HepG2 (cell line): ENCODE measurements at regions not wholly inside any gene's neighbourhood (a gene's known extent, or its start where the extent isn't known, plus 50 kb on each side); places are given as distances from the start of the nearest gene placed in this dataset.

Experiments
- ATF2 ChIP-seq: sonication (generic); formaldehyde crosslinking; IDR thresholded peaks from 2 replicates; pipeline ENCODE4 v1.4.0; 2020; ENCODE audit warnings: missing genetic modification reagents
- BORCS8-MEF2B ChIP-seq: sonication (generic); formaldehyde crosslinking; IDR thresholded peaks from 2 replicates; pipeline ENCODE4 v1.8.0; 2022; ENCODE audit warnings: mild to moderate bottlenecking, missing genetic modification reagents
- CTCF ChIP-seq: sonication (generic); formaldehyde crosslinking; IDR thresholded peaks from 2 replicates; pipeline ENCODE4 v1.5.0; 2020; ENCODE audit warnings: mild to moderate bottlenecking, missing genetic modification reagents, moderate library complexity
- HMG20A ChIP-seq: IDR thresholded peaks from 2 replicates; pipeline ENCODE4 v1.6.1; 2016; ENCODE audit warnings: borderline replicate concordance
- HNF1B ChIP-seq: sonication (generic); formaldehyde crosslinking; IDR thresholded peaks from 2 replicates; pipeline ENCODE4 v1.5.1; 2020; ENCODE audit warnings: mild to moderate bottlenecking, moderate library complexity, missing genetic modification reagents
- HNRNPUL1 ChIP-seq: fragments of 200-400 bp; formaldehyde crosslinking; IDR thresholded peaks from 2 replicates; pipeline ENCODE4 v1.6.1; 2017; ENCODE audit warnings: low read depth, mild to moderate bottlenecking, low read length, moderate library complexity
- ISX ChIP-seq: sonication (generic); formaldehyde crosslinking; conservative IDR thresholded peaks from 2 replicates; pipeline ENCODE4 v1.5.0; 2020; ENCODE audit warnings: missing genetic modification reagents
- MBNL3 ChIP-seq: fragments of 250-450 bp; sonication (Bioruptor Pico); conservative IDR thresholded peaks from 2 replicates; pipeline ENCODE4 v1.8.0; 2022; ENCODE audit warnings: mild to moderate bottlenecking, inconsistent platforms
- PITX1 ChIP-seq: sonication (generic); formaldehyde crosslinking; IDR thresholded peaks from 2 replicates; pipeline ENCODE4 v1.5.1; 2020; ENCODE audit warnings: mild to moderate bottlenecking, missing genetic modification reagents
- SKI ChIP-seq: fragments of 450-650 bp; IDR thresholded peaks from one replicate; pipeline ENCODE4 v1.6.1; 2018; ENCODE audit warnings: mild to moderate bottlenecking; ENCODE audit not compliant: partially characterized antibody
- THAP7 ChIP-seq: sonication (generic); formaldehyde crosslinking; IDR thresholded peaks from 2 replicates; pipeline ENCODE4 v1.8.1; 2023; ENCODE audit warnings: mild to moderate bottlenecking, missing genetic modification reagents
- ZBTB21 ChIP-seq: sonication (generic); formaldehyde crosslinking; IDR thresholded peaks from 2 replicates; pipeline ENCODE4 v1.4.0; 2020; ENCODE audit warnings: missing genetic modification reagents
- ZBTB37 ChIP-seq: sonication (generic); formaldehyde crosslinking; IDR thresholded peaks from 2 replicates; pipeline ENCODE4 v1.4.0; 2020; ENCODE audit warnings: mild to moderate bottlenecking, missing genetic modification reagents
- ZBTB7B ChIP-seq: sonication (generic); formaldehyde crosslinking; IDR thresholded peaks from 2 replicates; pipeline ENCODE4 v1.4.0; 2020; ENCODE audit warnings: missing genetic modification reagents
- ZFAT ChIP-seq: sonication (generic); formaldehyde crosslinking; conservative IDR thresholded peaks from 2 replicates; pipeline ENCODE4 v1.8.1; 2023; ENCODE audit warnings: missing genetic modification reagents, inconsistent platforms
- ZNF143 ChIP-seq: sonication (generic); formaldehyde crosslinking; IDR thresholded peaks from 2 replicates; pipeline ENCODE4 v1.4.0; 2020; ENCODE audit warnings: missing genetic modification reagents
- ZNF343 ChIP-seq: sonication (generic); formaldehyde crosslinking; IDR thresholded peaks from 2 replicates; pipeline ENCODE4 v1.4.0; 2020; ENCODE audit warnings: mild to moderate bottlenecking, missing genetic modification reagents
- ZNF710 ChIP-seq: sonication (generic); formaldehyde crosslinking; IDR thresholded peaks from 2 replicates; pipeline ENCODE4 v1.5.0; 2020; ENCODE audit warnings: mild to moderate bottlenecking, missing genetic modification reagents, borderline replicate concordance
- ZSCAN20 ChIP-seq: sonication (generic); formaldehyde crosslinking; IDR thresholded peaks from 2 replicates; pipeline ENCODE4 v1.4.0; 2020; ENCODE audit warnings: missing genetic modification reagents, mild to moderate bottlenecking, borderline replicate concordance

GRCh38 chr3:193843474-193844301 is 250.7 kb downstream of the OPA1 start (continued):
- TF ChIP-seq ZNF710 (CRISPR knock-in tag) (0 out of 2 replicates have a peak, but pooled peaks have one; percentile 41), MBNL3 (CRISPR knock-in tag) (no peak), ZBTB7B (no peak), PITX1 (CRISPR knock-in tag) (no peak), ATF2 (CRISPR knock-in tag) (no peak), HNRNPUL1 (no peak), ZBTB37 (0 out of 2 replicates have a peak, but pooled peaks have one; percentile 68), BORCS8-MEF2B (no peak), ISX (CRISPR knock-in tag) (no peak), CTCF (CRISPR knock-in tag) (no peak), ZSCAN20 (no peak), ZNF143 (CRISPR knock-in tag) (no peak), HNF1B (CRISPR knock-in tag) (peak; percentile 65; the same call in 1 of the 2 replicates), THAP7 (CRISPR knock-in tag) (no peak), ZFAT (no peak), ZNF343 (CRISPR knock-in tag) (no peak), HMG20A (CRISPR knock-in tag) (no peak; the same call in 1 of the 2 replicates), ZBTB21 (CRISPR knock-in tag) (no peak), SKI (no peak)
